ENCODE measurements at regions not wholly inside any gene's neighbourhood (a gene's known extent, or its start where the extent isn't known, plus 50 kb on each side); places are given as distances from the start of the nearest gene placed in this dataset.

DNA sequence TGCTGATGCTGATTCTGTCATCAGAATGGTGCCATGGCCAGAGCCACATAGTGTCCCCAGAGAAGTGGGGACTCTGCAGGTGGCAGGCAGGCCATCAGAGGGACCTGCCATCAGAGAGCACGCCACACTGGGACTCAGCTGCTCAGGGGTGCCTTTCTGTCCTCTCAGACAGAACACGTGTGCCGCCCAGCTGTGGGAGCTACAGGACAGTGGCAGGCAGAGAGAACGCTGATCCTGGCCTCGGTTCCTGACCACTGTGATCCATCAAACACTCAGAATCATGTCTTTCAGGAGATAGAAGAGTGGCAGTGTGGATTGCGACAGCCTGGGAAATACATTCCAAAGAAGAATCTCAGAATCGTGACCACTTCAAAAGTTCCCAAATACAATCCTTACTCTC lies 497.2 kb upstream of the SALL3 start:
- intact Hi-C loops (cut with micrococcal nuclease; ENCODE audit: unreplicated experiment): no loop called here
- peaks cover 18% of the 10 kb centered on the region for H3K9me3 ChIP-seq (ENCODE audit: low read depth, low read length, poor library complexity, severe bottlenecking)
- TF ChIP-seq EZH2 (IDR thresholded peaks at IDR 0.05; ENCODE audit: borderline replicate concordance, low read depth, low read length, poor library complexity, severe bottlenecking): no peak
- TF ChIP-seq, protein P1, sequence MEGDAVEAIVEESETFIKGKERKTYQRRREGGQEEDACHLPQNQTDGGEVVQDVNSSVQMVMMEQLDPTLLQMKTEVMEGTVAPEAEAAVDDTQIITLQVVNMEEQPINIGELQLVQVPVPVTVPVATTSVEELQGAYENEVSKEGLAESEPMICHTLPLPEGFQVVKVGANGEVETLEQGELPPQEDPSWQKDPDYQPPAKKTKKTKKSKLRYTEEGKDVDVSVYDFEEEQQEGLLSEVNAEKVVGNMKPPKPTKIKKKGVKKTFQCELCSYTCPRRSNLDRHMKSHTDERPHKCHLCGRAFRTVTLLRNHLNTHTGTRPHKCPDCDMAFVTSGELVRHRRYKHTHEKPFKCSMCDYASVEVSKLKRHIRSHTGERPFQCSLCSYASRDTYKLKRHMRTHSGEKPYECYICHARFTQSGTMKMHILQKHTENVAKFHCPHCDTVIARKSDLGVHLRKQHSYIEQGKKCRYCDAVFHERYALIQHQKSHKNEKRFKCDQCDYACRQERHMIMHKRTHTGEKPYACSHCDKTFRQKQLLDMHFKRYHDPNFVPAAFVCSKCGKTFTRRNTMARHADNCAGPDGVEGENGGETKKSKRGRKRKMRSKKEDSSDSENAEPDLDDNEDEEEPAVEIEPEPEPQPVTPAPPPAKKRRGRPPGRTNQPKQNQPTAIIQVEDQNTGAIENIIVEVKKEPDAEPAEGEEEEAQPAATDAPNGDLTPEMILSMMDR (conservative IDR thresholded peaks at IDR 0.05; ENCODE audit: low read depth, low read length): no peak
- ChIA-PET POLR2A (ENCODE audit: low non-redundant PET) (no interaction called here), CTCF (no interaction called here)
- BruUV-seq (replicated peaks): no TSS peak
- no peaks in the 10 kb centered on the region for H3K27me3 ChIP-seq (replicated peaks; ENCODE audit: insufficient read depth, low read depth, low read length, poor library complexity)
- no peaks in the 10 kb centered on the region for H3K36me3 ChIP-seq (ENCODE audit: insufficient read depth, low read length, poor library complexity, severe bottlenecking)
- H3K4me3 ChIP-seq (ENCODE audit: low read depth, low read length, poor library complexity, severe bottlenecking): no peak overlapping the region
- DNase-seq (ENCODE audit: low spot score): no peak
- no peak overlapping the region for H3K27ac ChIP-seq (ENCODE audit: low read depth, low read length, poor library complexity, severe bottlenecking)
- no peaks in the 10 kb centered on the region for H3K4me1 ChIP-seq (ENCODE audit: insufficient read depth, low read length, poor library complexity, severe bottlenecking)

DNA sequence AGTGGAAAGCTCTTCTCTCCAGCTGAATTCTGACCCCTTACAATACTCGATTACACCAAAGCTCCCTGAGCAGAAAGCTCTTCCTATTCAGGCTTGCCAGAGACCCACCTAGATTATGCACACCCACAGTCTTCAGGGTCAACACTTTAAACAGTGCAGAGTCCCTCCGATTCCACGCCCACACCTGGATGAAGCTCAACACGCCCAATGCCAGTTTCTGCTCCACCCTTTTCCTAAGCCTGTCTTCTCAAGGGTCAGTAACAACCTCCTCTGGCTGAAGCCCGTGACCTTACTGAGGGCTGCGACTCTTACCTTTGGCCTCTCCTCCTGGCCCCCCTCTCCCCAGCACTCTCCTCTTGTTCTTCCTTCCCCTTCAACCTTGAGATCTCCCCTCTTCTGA lies 492.0 kb upstream of the SALL3 start:
- H3K36me3 ChIP-seq (ENCODE audit: insufficient read depth, low read length, poor library complexity, severe bottlenecking): no peaks in the 10 kb centered on the region
- TF ChIP-seq, protein P1 (conservative IDR thresholded peaks at IDR 0.05; ENCODE audit: low read depth, low read length): no peak
- TF ChIP-seq EZH2 (IDR thresholded peaks at IDR 0.05; ENCODE audit: borderline replicate concordance, low read depth, low read length, poor library complexity, severe bottlenecking): no peak
- H3K9me3 ChIP-seq (ENCODE audit: low read depth, low read length, poor library complexity, severe bottlenecking): peaks cover 11% of the 10 kb centered on the region
- no peak overlapping the region for H3K4me3 ChIP-seq (ENCODE audit: low read depth, low read length, poor library complexity, severe bottlenecking)
- H3K4me1 ChIP-seq (ENCODE audit: insufficient read depth, low read length, poor library complexity, severe bottlenecking): no peaks in the 10 kb centered on the region
- H3K27ac ChIP-seq (ENCODE audit: low read depth, low read length, poor library complexity, severe bottlenecking): no peak overlapping the region
- DNase-seq (ENCODE audit: low spot score): no peak
- intact Hi-C loops (cut with micrococcal nuclease; ENCODE audit: unreplicated experiment): no loop called here
- H3K27me3 ChIP-seq (replicated peaks; ENCODE audit: insufficient read depth, low read depth, low read length, poor library complexity): no peaks in the 10 kb centered on the region
- CTCF ChIA-PET: no interaction called here
- POLR2A ChIA-PET (ENCODE audit: low non-redundant PET): no interaction called here
- BruUV-seq (replicated peaks): no TSS peak

DNA sequence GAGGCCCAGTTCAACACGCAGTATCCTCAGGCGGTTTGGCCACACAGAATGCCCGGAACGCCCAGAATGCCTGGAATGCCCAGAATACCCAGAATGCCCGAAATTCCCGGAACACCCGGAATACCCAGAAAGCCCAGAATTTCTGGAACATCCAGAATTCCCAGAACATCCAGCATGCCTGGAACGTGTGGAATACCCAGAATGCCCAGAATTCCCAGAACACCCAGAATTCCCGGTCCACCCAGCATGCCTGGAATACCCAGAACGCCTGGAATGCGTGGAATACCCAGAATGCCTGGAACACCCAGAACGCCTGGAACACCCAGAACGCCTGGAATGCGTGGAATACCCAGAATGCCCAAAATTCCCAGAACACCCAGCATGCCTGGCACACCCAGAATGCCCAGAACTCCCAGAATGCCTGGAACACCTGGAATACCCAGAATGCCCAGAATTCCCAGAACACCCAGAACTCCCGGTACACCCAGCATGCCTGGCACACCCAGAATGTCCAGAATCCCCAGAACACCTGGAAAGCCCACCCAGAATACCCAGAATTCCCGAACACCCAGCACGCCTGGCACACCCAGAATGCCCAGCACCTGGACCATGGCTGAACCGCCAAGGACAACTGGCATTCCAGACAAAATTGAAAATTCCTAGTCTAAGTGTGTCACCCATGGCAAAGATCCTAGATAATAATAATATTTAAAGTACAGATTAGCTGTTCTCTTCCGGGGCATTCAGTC lies 487.4 kb upstream of the SALL3 start:
- no peak for DNase-seq (ENCODE audit: low spot score)
- peaks cover 22% of the 10 kb centered on the region for H3K9me3 ChIP-seq (ENCODE audit: low read depth, low read length, poor library complexity, severe bottlenecking)
- no peak overlapping the region for H3K4me3 ChIP-seq (ENCODE audit: low read depth, low read length, poor library complexity, severe bottlenecking)
- CTCF ChIA-PET: no interaction called here
- POLR2A ChIA-PET (ENCODE audit: low non-redundant PET): no interaction called here
- H3K27me3 ChIP-seq (replicated peaks; ENCODE audit: insufficient read depth, low read depth, low read length, poor library complexity): no peaks in the 10 kb centered on the region
- H3K4me1 ChIP-seq (ENCODE audit: insufficient read depth, low read length, poor library complexity, severe bottlenecking): no peaks in the 10 kb centered on the region
- BruUV-seq (replicated peaks): no TSS peak
- H3K36me3 ChIP-seq (ENCODE audit: insufficient read depth, low read length, poor library complexity, severe bottlenecking): no peaks in the 10 kb centered on the region
- no peak overlapping the region for H3K27ac ChIP-seq (ENCODE audit: low read depth, low read length, poor library complexity, severe bottlenecking)
- no peak for TF ChIP-seq EZH2 (IDR thresholded peaks at IDR 0.05; ENCODE audit: borderline replicate concordance, low read depth, low read length, poor library complexity, severe bottlenecking)
- TF ChIP-seq, protein P1 (conservative IDR thresholded peaks at IDR 0.05; ENCODE audit: low read depth, low read length): no peak
- intact Hi-C loops (cut with micrococcal nuclease; ENCODE audit: unreplicated experiment): no loop called here
